ENCODE measurements at regions not wholly inside any gene's neighbourhood (a gene's known extent, or its start where the extent isn't known, plus 50 kb on each side); places are given as distances from the start of the nearest gene placed in this dataset.

GRCh38 chr10:4359003-4359402, 467.0 kb upstream of the AKR1E2 start:
- TF ChIP-seq CTCF (IDR thresholded peaks at IDR 0.05) (no peak), POLR2AphosphoS5 (IDR thresholded peaks at IDR 0.05) (no peak)

All from sigmoid colon (tissue), 4 donors.